ENCODE measurements at regions not wholly inside any gene's neighbourhood (a gene's known extent, or its start where the extent isn't known, plus 50 kb on each side); places are given as distances from the start of the nearest gene placed in this dataset.

DNA sequence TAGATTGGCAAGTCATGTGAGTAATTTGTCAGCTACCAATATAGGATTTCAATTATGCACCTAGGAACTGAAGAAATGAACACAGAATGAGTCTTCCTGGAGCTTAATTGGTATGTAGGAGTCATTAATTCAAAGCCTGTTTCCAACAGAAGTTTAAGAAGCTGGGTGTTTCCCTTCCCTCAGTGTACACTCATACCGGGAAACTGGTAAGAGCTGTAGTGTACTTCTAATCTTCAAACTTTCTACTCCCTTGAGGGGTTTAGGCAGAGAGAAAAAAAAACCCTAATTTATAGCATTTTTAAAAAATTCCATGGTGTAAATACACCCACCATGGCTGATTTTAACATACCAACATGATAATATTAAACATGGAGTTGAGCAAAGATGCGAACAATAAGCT is 665.7 kb upstream of the SLITRK5 start:
- no peak for TF ChIP-seq EZH2 (IDR thresholded peaks at IDR 0.05; ENCODE audit: borderline replicate concordance)
- no peak for TF ChIP-seq CTCF (IDR thresholded peaks at IDR 0.05; ENCODE audit: poor library complexity)
- no peak for TF ChIP-seq EZH2phosphoT487 (IDR thresholded peaks at IDR 0.05; ENCODE audit: low read depth, severe bottlenecking, unreplicated experiment)

Measured in hepatocyte (in vitro differentiated cells).